Colonic mucosa (tissue), 4 donors: ENCODE measurements at regions not wholly inside any gene's neighbourhood (a gene's known extent, or its start where the extent isn't known, plus 50 kb on each side); places are given as distances from the start of the nearest gene placed in this dataset.

Source experiments
- DNase-seq: peaks from one replicate; pipeline ENCODE4 v3.0.0-alpha.2; 2020
- H3K27ac ChIP-seq: fragments of 200-600 bp; one replicate; pipeline ENCODE4 v1.8.0; 2021
- H3K27me3 ChIP-seq: fragments of 200-600 bp; one replicate; pipeline ENCODE4 v1.8.0; 2021
- H3K36me3 ChIP-seq: fragments of 200-600 bp; one replicate; pipeline ENCODE4 v1.8.0; 2021
- H3K4me1 ChIP-seq: fragments of 200-600 bp; one replicate; pipeline ENCODE4 v1.8.0; 2021; ENCODE audit warnings: mild to moderate bottlenecking
- H3K4me3 ChIP-seq: fragments of 200-600 bp; one replicate; pipeline ENCODE4 v1.8.0; 2021
- H3K9ac ChIP-seq, 2 donors: one replicate each; pipeline ENCODE4 v1.7.0; 2013; ENCODE audit warnings: control low read depth in 2 of 2, low read depth in 2 of 2, low read length in 2 of 2
- H3K9me3 ChIP-seq: fragments of 200-600 bp; one replicate; pipeline ENCODE4 v1.8.0; 2021
- intact Hi-C: fragments of 100-400 bp; cut with DNase I; formaldehyde crosslinking; loops from one replicate; pipeline ENCODE4 v1.14.1; 2022
- TF ChIP-seq, protein P1 (sequence below): fragments of 200-600 bp; IDR thresholded peaks from one replicate; pipeline ENCODE4 v1.8.0; 2022; ENCODE audit warnings: antibody characterized with exemption, mild to moderate bottlenecking
- donor health status: healthy.
- donor health status: DM: no; HTN: no; CAD: no.
- donor health status: DM: no; HTN: no; CAD: no.

GRCh38 chr18:39039813-39040212 lies 1474.2 kb upstream of the CELF4 start:
- TF ChIP-seq, protein P1, sequence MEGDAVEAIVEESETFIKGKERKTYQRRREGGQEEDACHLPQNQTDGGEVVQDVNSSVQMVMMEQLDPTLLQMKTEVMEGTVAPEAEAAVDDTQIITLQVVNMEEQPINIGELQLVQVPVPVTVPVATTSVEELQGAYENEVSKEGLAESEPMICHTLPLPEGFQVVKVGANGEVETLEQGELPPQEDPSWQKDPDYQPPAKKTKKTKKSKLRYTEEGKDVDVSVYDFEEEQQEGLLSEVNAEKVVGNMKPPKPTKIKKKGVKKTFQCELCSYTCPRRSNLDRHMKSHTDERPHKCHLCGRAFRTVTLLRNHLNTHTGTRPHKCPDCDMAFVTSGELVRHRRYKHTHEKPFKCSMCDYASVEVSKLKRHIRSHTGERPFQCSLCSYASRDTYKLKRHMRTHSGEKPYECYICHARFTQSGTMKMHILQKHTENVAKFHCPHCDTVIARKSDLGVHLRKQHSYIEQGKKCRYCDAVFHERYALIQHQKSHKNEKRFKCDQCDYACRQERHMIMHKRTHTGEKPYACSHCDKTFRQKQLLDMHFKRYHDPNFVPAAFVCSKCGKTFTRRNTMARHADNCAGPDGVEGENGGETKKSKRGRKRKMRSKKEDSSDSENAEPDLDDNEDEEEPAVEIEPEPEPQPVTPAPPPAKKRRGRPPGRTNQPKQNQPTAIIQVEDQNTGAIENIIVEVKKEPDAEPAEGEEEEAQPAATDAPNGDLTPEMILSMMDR, result no peak
- Histone ChIP-seq H3K36me3 (no peaks in the 10 kb centered on the region), H3K4me1 (no peaks in the 10 kb centered on the region), H3K9me3 (no peaks in the 10 kb centered on the region), H3K27ac (no peak overlapping the region), H3K27me3 (no peaks in the 10 kb centered on the region), H3K4me3 (no peak overlapping the region), H3K9ac (no peak overlapping the region)
- intact Hi-C loops, result no loop called here
- DNase-seq, result no peak

DNA sequence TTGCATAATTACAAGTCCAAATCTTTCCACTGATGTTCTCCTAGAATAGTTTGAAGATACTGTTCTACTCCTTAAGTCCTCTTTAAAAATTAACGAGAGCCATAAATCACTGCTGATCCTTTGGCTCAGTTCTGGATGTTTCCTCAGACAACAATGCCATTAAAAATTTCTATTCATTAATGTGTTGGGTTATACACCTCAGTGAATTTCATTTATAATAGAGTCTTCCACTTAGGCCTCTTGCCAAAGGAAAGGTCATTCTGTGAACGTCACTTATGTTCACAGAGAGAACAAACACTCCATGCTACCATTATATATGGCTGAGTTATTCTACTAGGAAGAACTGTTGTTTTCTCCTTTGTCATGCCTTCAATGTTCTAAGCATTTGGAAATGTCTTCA lies 1472.3 kb upstream of the CELF4 start:
- H3K36me3 ChIP-seq, result no peaks in the 10 kb centered on the region
- H3K4me1 ChIP-seq, result no peaks in the 10 kb centered on the region
- intact Hi-C loops, result no loop called here
- no peaks in the 10 kb centered on the region for H3K9me3 ChIP-seq
- H3K4me3 ChIP-seq, result no peak overlapping the region
- no peaks in the 10 kb centered on the region for H3K27me3 ChIP-seq
- H3K9ac ChIP-seq, result no peak overlapping the region
- DNase-seq, result no peak
- H3K27ac ChIP-seq, result no peak overlapping the region
- TF ChIP-seq, protein P1, result no peak

GRCh38 chr18:39033312-39033711 lies 1467.7 kb upstream of the CELF4 start:
- Histone ChIP-seq H3K9me3 (no peaks in the 10 kb centered on the region), H3K27me3 (no peaks in the 10 kb centered on the region), H3K36me3 (no peaks in the 10 kb centered on the region), H3K4me1 (no peaks in the 10 kb centered on the region), H3K4me3 (no peak overlapping the region), H3K27ac (no peak overlapping the region), H3K9ac (no peak overlapping the region)
- TF ChIP-seq, protein P1, result no peak
- intact Hi-C loops, result no loop called here
- no peak for DNase-seq

GRCh38 chr18:39031647-39032046 lies 1466.0 kb upstream of the CELF4 start:
- H3K4me3 ChIP-seq, result no peak overlapping the region
- no peak overlapping the region for H3K9ac ChIP-seq
- no peaks in the 10 kb centered on the region for H3K27me3 ChIP-seq
- no peaks in the 10 kb centered on the region for H3K4me1 ChIP-seq
- TF ChIP-seq, protein P1, result no peak
- no peak overlapping the region for H3K27ac ChIP-seq
- H3K36me3 ChIP-seq, result no peaks in the 10 kb centered on the region
- intact Hi-C loops, result no loop called here
- no peak for DNase-seq
- H3K9me3 ChIP-seq, result no peaks in the 10 kb centered on the region

GRCh38 chr18:39030124-39030655 lies 1464.6 kb upstream of the CELF4 start:
- DNase-seq, result no peak
- Histone ChIP-seq H3K9ac (no peak overlapping the region), H3K9me3 (no peaks in the 10 kb centered on the region), H3K4me1 (no peaks in the 10 kb centered on the region), H3K36me3 (no peaks in the 10 kb centered on the region), H3K27me3 (no peaks in the 10 kb centered on the region), H3K4me3 (no peak overlapping the region), H3K27ac (no peak overlapping the region)
- TF ChIP-seq, protein P1, result no peak
- intact Hi-C loops, result no loop called here

DNA sequence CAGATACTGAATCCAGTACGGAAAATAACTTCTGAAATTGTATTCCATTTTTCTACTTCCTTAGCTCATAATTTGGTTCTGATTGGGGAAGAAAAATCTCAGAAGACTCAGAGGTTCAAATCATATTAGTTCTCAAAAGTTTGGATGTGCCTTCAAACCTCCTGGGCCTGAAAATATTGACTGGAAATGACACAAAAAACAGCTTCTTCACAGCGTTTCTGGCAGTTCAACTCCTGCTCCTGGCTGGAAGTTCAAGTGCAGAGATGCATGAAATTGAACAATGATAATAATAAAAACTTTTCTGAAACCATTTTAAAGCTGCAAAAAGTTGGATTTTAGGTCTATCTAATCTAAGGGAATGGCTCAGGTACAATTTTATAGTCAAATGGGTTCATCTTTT lies 1459.9 kb upstream of the CELF4 start:
- H3K27ac ChIP-seq, result no peak overlapping the region
- H3K9ac ChIP-seq, result no peak overlapping the region
- TF ChIP-seq, protein P1, result no peak
- H3K27me3 ChIP-seq, result no peaks in the 10 kb centered on the region
- H3K4me3 ChIP-seq, result no peak overlapping the region
- no peaks in the 10 kb centered on the region for H3K4me1 ChIP-seq
- intact Hi-C loops, result no loop called here
- DNase-seq, result no peak
- no peaks in the 10 kb centered on the region for H3K36me3 ChIP-seq
- H3K9me3 ChIP-seq, result no peaks in the 10 kb centered on the region
